ENCODE measurements at regions not wholly inside any gene's neighbourhood (a gene's known extent, or its start where the extent isn't known, plus 50 kb on each side); places are given as distances from the start of the nearest gene placed in this dataset.

DNA sequence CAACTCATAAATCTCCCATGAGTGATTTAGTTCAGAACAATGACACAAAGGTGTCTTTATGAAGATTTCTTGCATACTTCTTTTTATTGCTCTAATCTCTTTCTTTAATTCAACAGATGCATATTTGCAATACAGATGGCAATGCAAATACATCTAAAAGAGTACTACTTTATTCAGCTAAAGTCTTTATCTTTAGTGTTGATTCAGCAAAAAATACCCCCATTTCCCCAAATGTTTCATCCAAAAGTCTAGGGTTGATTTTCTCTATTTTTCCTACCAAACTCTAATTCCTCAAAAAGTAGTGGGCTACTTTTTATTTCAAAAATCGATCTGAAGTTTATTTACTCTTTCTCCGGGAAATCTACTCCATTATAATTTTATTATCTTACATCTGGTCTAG is 1055.2 kb downstream of the STIM2 start:
- TF ChIP-seq, protein P1, sequence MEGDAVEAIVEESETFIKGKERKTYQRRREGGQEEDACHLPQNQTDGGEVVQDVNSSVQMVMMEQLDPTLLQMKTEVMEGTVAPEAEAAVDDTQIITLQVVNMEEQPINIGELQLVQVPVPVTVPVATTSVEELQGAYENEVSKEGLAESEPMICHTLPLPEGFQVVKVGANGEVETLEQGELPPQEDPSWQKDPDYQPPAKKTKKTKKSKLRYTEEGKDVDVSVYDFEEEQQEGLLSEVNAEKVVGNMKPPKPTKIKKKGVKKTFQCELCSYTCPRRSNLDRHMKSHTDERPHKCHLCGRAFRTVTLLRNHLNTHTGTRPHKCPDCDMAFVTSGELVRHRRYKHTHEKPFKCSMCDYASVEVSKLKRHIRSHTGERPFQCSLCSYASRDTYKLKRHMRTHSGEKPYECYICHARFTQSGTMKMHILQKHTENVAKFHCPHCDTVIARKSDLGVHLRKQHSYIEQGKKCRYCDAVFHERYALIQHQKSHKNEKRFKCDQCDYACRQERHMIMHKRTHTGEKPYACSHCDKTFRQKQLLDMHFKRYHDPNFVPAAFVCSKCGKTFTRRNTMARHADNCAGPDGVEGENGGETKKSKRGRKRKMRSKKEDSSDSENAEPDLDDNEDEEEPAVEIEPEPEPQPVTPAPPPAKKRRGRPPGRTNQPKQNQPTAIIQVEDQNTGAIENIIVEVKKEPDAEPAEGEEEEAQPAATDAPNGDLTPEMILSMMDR (IDR thresholded peaks at IDR 0.05; ENCODE audit: low read depth, low read length, poor library complexity, severe bottlenecking): no peak
- no peak for TF ChIP-seq EZH2phosphoT487 (IDR thresholded peaks at IDR 0.05; ENCODE audit: borderline replicate concordance, low read length)

Data from DOHH2 (cell line).